ENCODE measurements at regions not wholly inside any gene's neighbourhood (a gene's known extent, or its start where the extent isn't known, plus 50 kb on each side); places are given as distances from the start of the nearest gene placed in this dataset.

DNA sequence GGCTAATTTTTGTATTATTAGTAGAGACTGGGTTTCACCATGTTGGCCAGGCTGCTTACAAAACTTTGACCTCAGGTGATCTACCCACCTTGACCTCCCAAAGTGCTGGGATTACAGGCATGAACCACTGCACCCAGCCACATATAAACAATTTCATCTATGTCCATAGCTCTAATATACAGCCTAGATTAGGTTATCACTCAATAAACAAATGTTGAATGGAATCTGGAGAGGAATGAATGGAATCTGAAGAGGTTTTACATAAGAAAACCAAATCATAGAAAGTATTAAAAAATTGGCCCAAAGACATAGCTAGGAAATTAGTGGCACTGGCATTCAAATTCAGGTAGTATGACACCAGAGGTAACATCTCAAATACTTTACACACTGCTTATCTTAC is 1401.4 kb upstream of the TENM4 start:
- TF ChIP-seq, protein P1, sequence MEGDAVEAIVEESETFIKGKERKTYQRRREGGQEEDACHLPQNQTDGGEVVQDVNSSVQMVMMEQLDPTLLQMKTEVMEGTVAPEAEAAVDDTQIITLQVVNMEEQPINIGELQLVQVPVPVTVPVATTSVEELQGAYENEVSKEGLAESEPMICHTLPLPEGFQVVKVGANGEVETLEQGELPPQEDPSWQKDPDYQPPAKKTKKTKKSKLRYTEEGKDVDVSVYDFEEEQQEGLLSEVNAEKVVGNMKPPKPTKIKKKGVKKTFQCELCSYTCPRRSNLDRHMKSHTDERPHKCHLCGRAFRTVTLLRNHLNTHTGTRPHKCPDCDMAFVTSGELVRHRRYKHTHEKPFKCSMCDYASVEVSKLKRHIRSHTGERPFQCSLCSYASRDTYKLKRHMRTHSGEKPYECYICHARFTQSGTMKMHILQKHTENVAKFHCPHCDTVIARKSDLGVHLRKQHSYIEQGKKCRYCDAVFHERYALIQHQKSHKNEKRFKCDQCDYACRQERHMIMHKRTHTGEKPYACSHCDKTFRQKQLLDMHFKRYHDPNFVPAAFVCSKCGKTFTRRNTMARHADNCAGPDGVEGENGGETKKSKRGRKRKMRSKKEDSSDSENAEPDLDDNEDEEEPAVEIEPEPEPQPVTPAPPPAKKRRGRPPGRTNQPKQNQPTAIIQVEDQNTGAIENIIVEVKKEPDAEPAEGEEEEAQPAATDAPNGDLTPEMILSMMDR (IDR thresholded peaks at IDR 0.05; ENCODE audit: low read length) = no peak
- no peak for TF ChIP-seq EZH2 (IDR thresholded peaks at IDR 0.05; ENCODE audit: borderline replicate concordance, low read length)

Data from OCI-LY1 (cell line).